ENCODE measurements at regions not wholly inside any gene's neighbourhood (a gene's known extent, or its start where the extent isn't known, plus 50 kb on each side); places are given as distances from the start of the nearest gene placed in this dataset.

- no peak for DNase-seq (ENCODE audit: low read depth, low spot score)
- no peak overlapping the region for H3K27ac Mint-ChIP-seq (ENCODE audit: unreplicated experiment)
- no peaks in the 10 kb centered on the region for H3K27me3 Mint-ChIP-seq (ENCODE audit: low read depth)
- peaks cover 14% of the 10 kb centered on the region for H3K36me3 Mint-ChIP-seq (ENCODE audit: low read depth)
- no peak overlapping the region for H3K4me3 Mint-ChIP-seq
- peaks cover 6% of the 10 kb centered on the region for H3K9me3 Mint-ChIP-seq
- no peak for TF ChIP-seq CTCF (conservative IDR thresholded peaks at IDR 0.05)
- H3K4me1 Mint-ChIP-seq = peaks cover 12% of the 10 kb centered on the region
Measured at GRCh38 chr5:124918618-124919017, 172.2 kb upstream of the ZNF608 start.

GRCh38 chr5:124919076-124919475 lies 172.6 kb upstream of the ZNF608 start:
- H3K27me3 Mint-ChIP-seq (ENCODE audit: low read depth) = no peaks in the 10 kb centered on the region
- H3K4me1 Mint-ChIP-seq = peaks cover 12% of the 10 kb centered on the region
- H3K4me3 Mint-ChIP-seq = peak overlapping the region; percentile 56
- peak overlapping the region; percentile 78 for H3K27ac Mint-ChIP-seq (ENCODE audit: unreplicated experiment)
- no peak for DNase-seq (ENCODE audit: low read depth, low spot score)
- no peak for TF ChIP-seq CTCF (conservative IDR thresholded peaks at IDR 0.05)
- H3K9me3 Mint-ChIP-seq = peaks cover 6% of the 10 kb centered on the region
- peaks cover 14% of the 10 kb centered on the region for H3K36me3 Mint-ChIP-seq (ENCODE audit: low read depth)

GRCh38 chr5:124919747-124920525 lies 173.5 kb upstream of the ZNF608 start:
- DNase-seq (ENCODE audit: low read depth, low spot score) = no peak
- no peak for TF ChIP-seq CTCF (conservative IDR thresholded peaks at IDR 0.05)
- Mint-ChIP-seq H3K27ac (ENCODE audit: unreplicated experiment) (peak overlapping the region; percentile 78), H3K4me1 (peaks cover 18% of the 10 kb centered on the region), H3K4me3 (peak overlapping the region; percentile 56), H3K9me3 (peaks cover 9% of the 10 kb centered on the region), H3K27me3 (ENCODE audit: low read depth) (no peaks in the 10 kb centered on the region), H3K36me3 (ENCODE audit: low read depth) (peaks cover 11% of the 10 kb centered on the region)

- Mint-ChIP-seq H3K36me3 (ENCODE audit: low read depth) (peaks cover 6% of the 10 kb centered on the region), H3K27ac (ENCODE audit: unreplicated experiment) (no peak overlapping the region), H3K9me3 (peaks cover 8% of the 10 kb centered on the region), H3K27me3 (ENCODE audit: low read depth) (no peaks in the 10 kb centered on the region), H3K4me1 (peaks cover 23% of the 10 kb centered on the region), H3K4me3 (no peak overlapping the region)
- no peak for DNase-seq (ENCODE audit: low read depth, low spot score)
- no peak for TF ChIP-seq CTCF (conservative IDR thresholded peaks at IDR 0.05)
Measured at GRCh38 chr5:124920909-124921666, 174.6 kb upstream of the ZNF608 start.

- no peaks in the 10 kb centered on the region for H3K27me3 Mint-ChIP-seq (ENCODE audit: low read depth)
- no peak overlapping the region for H3K4me3 Mint-ChIP-seq
- H3K36me3 Mint-ChIP-seq (ENCODE audit: low read depth) = peaks cover 2% of the 10 kb centered on the region
- DNase-seq (ENCODE audit: low read depth, low spot score) = no peak
- TF ChIP-seq CTCF (conservative IDR thresholded peaks at IDR 0.05) = no peak
- peaks cover 3% of the 10 kb centered on the region for H3K9me3 Mint-ChIP-seq
- H3K4me1 Mint-ChIP-seq = peaks cover 21% of the 10 kb centered on the region
- no peak overlapping the region for H3K27ac Mint-ChIP-seq (ENCODE audit: unreplicated experiment)
Measured at GRCh38 chr5:124921694-124922093, 175.3 kb upstream of the ZNF608 start.

Data from neural crest cell (in vitro differentiated cells).